Stomach (tissue), 8 donors: ENCODE measurements at regions not wholly inside any gene's neighbourhood (a gene's known extent, or its start where the extent isn't known, plus 50 kb on each side); places are given as distances from the start of the nearest gene placed in this dataset.

Experiments
- DNase-seq, 2 donors: peaks; one replicate each; pipeline versions ENCODE4 v3.0.0 to v3.0.0-alpha.2; 2013 to 2019
- H3K27ac ChIP-seq, 5 donors: fragments of 200-600 bp in 4 of 5; sonication (generic) in 4 of 5; one replicate each; pipeline ENCODE4 v1.5.1; 2013 to 2019; ENCODE audit warnings: mild to moderate bottlenecking in 1 of 5, moderate library complexity in 1 of 5
- H3K27me3 ChIP-seq, 3 donors: fragments of 200-600 bp; sonication (generic); one replicate each; pipeline ENCODE4 v1.5.1; 2017 to 2019; ENCODE audit warnings: mixed run types in 1 of 3
- H3K36me3 ChIP-seq, 4 donors: fragments of 200-600 bp; sonication (generic); 1 replicate in 3 of 4; 2 replicates in 1 of 4; pipeline ENCODE4 v1.5.1; 2016 to 2019
- H3K4me1 ChIP-seq, 4 donors: fragments of 200-600 bp; sonication (generic); one replicate each; pipeline ENCODE4 v1.5.1; 2016 to 2019
- H3K4me3 ChIP-seq, 4 donors: fragments of 200-600 bp; sonication (generic) in 3 of 4; one replicate each; pipeline ENCODE4 v1.5.1; 2016 to 2019; ENCODE audit warnings: mild to moderate bottlenecking in 1 of 4
- H3K9me3 ChIP-seq, 4 donors: fragments of 200-600 bp; sonication (generic); one replicate each; pipeline ENCODE4 v1.5.1; 2016 to 2019
- EP300 ChIP-seq: sonication (generic); formaldehyde crosslinking; IDR thresholded peaks from one replicate; pipeline ENCODE4 v1.6.1; 2017; ENCODE audit warnings: antibody characterized with exemption
- POLR2A ChIP-seq, 4 donors: fragments of 450-650 bp; IDR thresholded peaks; one replicate each; pipeline ENCODE4 v1.6.1; 2016; ENCODE audit warnings: antibody characterized with exemption in 4 of 4, control low read depth in 2 of 4, mild to moderate bottlenecking in 1 of 4, moderate library complexity in 1 of 4
- POLR2AphosphoS5 ChIP-seq, 3 donors: sonication (generic); formaldehyde crosslinking; IDR thresholded peaks; one replicate each; pipeline ENCODE4 v1.6.1; 2016; ENCODE audit warnings: antibody characterized with exemption in 3 of 3
- WGBS, 5 donors: extraction: QIAGEN DNeasy Blood & Tissue Kit in 3 of 5; methylation state at CpG; one replicate each; pipeline versions ENCODE4 v1.1.5 to v1.1.7; 2013 to 2018; 5-methylcytosine and 5-hydroxymethylcytosine counted together
- intact Hi-C: fragments of 100-400 bp; cut with DNase I; formaldehyde crosslinking; loops from one replicate; pipeline ENCODE4 v1.15.1; 2023; ENCODE audit warnings: low total_unique reads
- TF ChIP-seq, protein P1 (sequence below), 7 experiments: fragments of 450-650 bp in 4 of 7; fragments of 200-600 bp in 3 of 7; sonication (generic) in 3 of 7; IDR thresholded peaks; one replicate each; pipeline ENCODE4 v1.5.1; 2016 to 2019; ENCODE audit warnings: antibody characterized with exemption in 7 of 7, control low read depth in 2 of 7, mild to moderate bottlenecking in 1 of 7
- donor health status: healthy with polysubstance abuse.
- donor health status: Bipolar disorder and iron deficiency.
- donor health status: healthy.

- TF ChIP-seq, protein P1, sequence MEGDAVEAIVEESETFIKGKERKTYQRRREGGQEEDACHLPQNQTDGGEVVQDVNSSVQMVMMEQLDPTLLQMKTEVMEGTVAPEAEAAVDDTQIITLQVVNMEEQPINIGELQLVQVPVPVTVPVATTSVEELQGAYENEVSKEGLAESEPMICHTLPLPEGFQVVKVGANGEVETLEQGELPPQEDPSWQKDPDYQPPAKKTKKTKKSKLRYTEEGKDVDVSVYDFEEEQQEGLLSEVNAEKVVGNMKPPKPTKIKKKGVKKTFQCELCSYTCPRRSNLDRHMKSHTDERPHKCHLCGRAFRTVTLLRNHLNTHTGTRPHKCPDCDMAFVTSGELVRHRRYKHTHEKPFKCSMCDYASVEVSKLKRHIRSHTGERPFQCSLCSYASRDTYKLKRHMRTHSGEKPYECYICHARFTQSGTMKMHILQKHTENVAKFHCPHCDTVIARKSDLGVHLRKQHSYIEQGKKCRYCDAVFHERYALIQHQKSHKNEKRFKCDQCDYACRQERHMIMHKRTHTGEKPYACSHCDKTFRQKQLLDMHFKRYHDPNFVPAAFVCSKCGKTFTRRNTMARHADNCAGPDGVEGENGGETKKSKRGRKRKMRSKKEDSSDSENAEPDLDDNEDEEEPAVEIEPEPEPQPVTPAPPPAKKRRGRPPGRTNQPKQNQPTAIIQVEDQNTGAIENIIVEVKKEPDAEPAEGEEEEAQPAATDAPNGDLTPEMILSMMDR (IDR thresholded peaks at IDR 0.05): no peak
- no peak for TF ChIP-seq POLR2A (IDR thresholded peaks at IDR 0.05)
- TF ChIP-seq POLR2AphosphoS5 (IDR thresholded peaks at IDR 0.05): no peak
- no peak for TF ChIP-seq EP300
- no peak overlapping the region for H3K27ac ChIP-seq
- no peak for DNase-seq
- intact Hi-C loops: no loop called here
- no peaks in the 10 kb centered on the region for H3K36me3 ChIP-seq
- H3K9me3 ChIP-seq: no peaks in the 10 kb centered on the region
- no peaks in the 10 kb centered on the region for H3K4me1 ChIP-seq
- no peaks in the 10 kb centered on the region for H3K27me3 ChIP-seq
- H3K4me3 ChIP-seq: no peak overlapping the region
Measured at GRCh38 chr13:59303433-59303832, 860.3 kb downstream of the DIAPH3 start.

DNA sequence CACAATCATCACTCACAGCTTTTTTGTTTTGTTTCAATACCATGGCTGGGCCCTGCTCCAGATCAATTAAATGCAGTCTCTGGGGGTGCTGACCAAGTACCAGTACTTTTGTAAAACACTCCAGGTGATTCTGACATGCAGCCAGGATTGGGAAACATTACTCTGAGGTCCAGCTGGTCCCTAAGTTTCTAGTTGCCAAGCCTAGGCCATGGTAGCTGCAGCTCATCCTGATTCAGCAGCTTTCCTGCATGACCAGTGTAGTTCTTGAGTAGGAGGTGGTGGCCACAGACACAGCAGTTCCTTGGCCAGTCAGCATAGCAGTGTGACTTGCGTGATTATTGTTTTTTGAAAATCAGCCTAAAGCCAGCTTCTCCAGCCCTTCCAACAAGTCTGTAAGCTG, 859.1 kb downstream of the DIAPH3 start:
- H3K9me3 ChIP-seq: no peaks in the 10 kb centered on the region
- 83 to 100% (median 95%) methylated on average over 1 of the region's 1 CpG for WGBS, 5 donors

GRCh38 chr13:59305896-59306295, 857.8 kb downstream of the DIAPH3 start:
- H3K36me3 ChIP-seq: no peaks in the 10 kb centered on the region
- no peaks in the 10 kb centered on the region for H3K4me1 ChIP-seq
- no peak overlapping the region for H3K4me3 ChIP-seq
- no peak for DNase-seq
- H3K27ac ChIP-seq: no peak overlapping the region
- H3K9me3 ChIP-seq: no peaks in the 10 kb centered on the region
- H3K27me3 ChIP-seq: no peaks in the 10 kb centered on the region
- intact Hi-C loops: no loop called here
- WGBS, 5 donors: 81 to 96% (median 92%) methylated on average over 4 of the region's 4 CpGs
- TF ChIP-seq POLR2AphosphoS5 (IDR thresholded peaks at IDR 0.05): no peak
- no peak for TF ChIP-seq POLR2A (IDR thresholded peaks at IDR 0.05)
- TF ChIP-seq, protein P1 (IDR thresholded peaks at IDR 0.05): no peak
- TF ChIP-seq EP300: no peak

More for the DNA sequence above, 859.1 kb downstream of the DIAPH3 start:
- H3K4me3 ChIP-seq: no peak overlapping the region
- no peaks in the 10 kb centered on the region for H3K27me3 ChIP-seq
- DNase-seq: no peak
- no peak overlapping the region for H3K27ac ChIP-seq
- intact Hi-C loops: no loop called here
- TF ChIP-seq, protein P1 (IDR thresholded peaks at IDR 0.05): no peak
- TF ChIP-seq POLR2A (IDR thresholded peaks at IDR 0.05): no peak
- TF ChIP-seq EP300: no peak
- TF ChIP-seq POLR2AphosphoS5 (IDR thresholded peaks at IDR 0.05): no peak
- H3K36me3 ChIP-seq: no peaks in the 10 kb centered on the region
- H3K4me1 ChIP-seq: no peaks in the 10 kb centered on the region

- WGBS, 5 donors: 87 to 96% (median 91%) methylated on average over 3 of the region's 3 CpGs
- no peak overlapping the region for H3K4me3 ChIP-seq
- no peak for DNase-seq
Measured at GRCh38 chr13:59312776-59313175, 851.0 kb downstream of the DIAPH3 start.

More at GRCh38 chr13:59312776-59313175, 851.0 kb downstream of the DIAPH3 start:
- TF ChIP-seq POLR2A (IDR thresholded peaks at IDR 0.05) (no peak), EP300 (no peak), POLR2AphosphoS5 (IDR thresholded peaks at IDR 0.05) (no peak)
- TF ChIP-seq, protein P1 (IDR thresholded peaks at IDR 0.05): no peak
- Histone ChIP-seq H3K9me3 (no peaks in the 10 kb centered on the region), H3K36me3 (no peaks in the 10 kb centered on the region), H3K4me1 (no peaks in the 10 kb centered on the region), H3K27ac (no peak overlapping the region), H3K27me3 (no peaks in the 10 kb centered on the region)
- intact Hi-C loops: no loop called here
